ENCODE measurements at regions not wholly inside any gene's neighbourhood (a gene's known extent, or its start where the extent isn't known, plus 50 kb on each side); places are given as distances from the start of the nearest gene placed in this dataset.

GRCh38 chr3:193997228-193998122 is 138.5 kb upstream of the HES1 start:
- no peak overlapping the region for H3K4me3 ChIP-seq
- WGBS, 2 donors, result 33 to 60% methylated on average over 12 of the region's 12 CpGs
- H3K27me3 ChIP-seq, result no peaks in the 10 kb centered on the region
- intact Hi-C loops (cut with DNase I; ENCODE audit: low total_unique reads), result no loop called here
- H3K4me1 ChIP-seq, result peaks cover 22% of the 10 kb centered on the region
- H3K27ac ChIP-seq, result no peak overlapping the region
- H3K9me3 ChIP-seq, result no peaks in the 10 kb centered on the region
- TF ChIP-seq CTCF (IDR thresholded peaks at IDR 0.05) (no peak), POLR2A (IDR thresholded peaks at IDR 0.05) (no peak)
- peak; percentile 75 for DNase-seq
- no peaks in the 10 kb centered on the region for H3K36me3 ChIP-seq (ENCODE audit: low read depth, missing control alignments)

GRCh38 chr3:193998123-193998448 is 137.9 kb upstream of the HES1 start:
- Histone ChIP-seq H3K27ac (no peak overlapping the region), H3K9me3 (no peaks in the 10 kb centered on the region), H3K4me1 (peaks cover 26% of the 10 kb centered on the region), H3K4me3 (no peak overlapping the region), H3K27me3 (no peaks in the 10 kb centered on the region), H3K36me3 (ENCODE audit: low read depth, missing control alignments) (no peaks in the 10 kb centered on the region)
- no peak for DNase-seq
- no peak for TF ChIP-seq POLR2A (IDR thresholded peaks at IDR 0.05)
- TF ChIP-seq CTCF (IDR thresholded peaks at IDR 0.05), result no peak
- 33 to 53% methylated on average over 1 of the region's 1 CpG for WGBS, 2 donors
- intact Hi-C loops (cut with DNase I; ENCODE audit: low total_unique reads), result no loop called here

- DNase-seq, result no peak
- no peaks in the 10 kb centered on the region for H3K27me3 ChIP-seq
- H3K9me3 ChIP-seq, result no peaks in the 10 kb centered on the region
- intact Hi-C loops (cut with DNase I; ENCODE audit: low total_unique reads), result no loop called here
- TF ChIP-seq CTCF (IDR thresholded peaks at IDR 0.05) (no peak), POLR2A (IDR thresholded peaks at IDR 0.05) (no peak)
- H3K4me1 ChIP-seq, result peaks cover 30% of the 10 kb centered on the region
- H3K4me3 ChIP-seq, result no peak overlapping the region
- WGBS, 2 donors, result 93 to 94% methylated on average over 12 of the region's 12 CpGs
- no peaks in the 10 kb centered on the region for H3K36me3 ChIP-seq (ENCODE audit: low read depth, missing control alignments)
- no peak overlapping the region for H3K27ac ChIP-seq
Measured at GRCh38 chr3:193998628-193999195, 137.2 kb upstream of the HES1 start.

GRCh38 chr3:194000100-194000499 is 135.8 kb upstream of the HES1 start:
- Histone ChIP-seq H3K4me1 (peaks cover 38% of the 10 kb centered on the region), H3K4me3 (no peak overlapping the region), H3K27ac (no peak overlapping the region), H3K27me3 (no peaks in the 10 kb centered on the region), H3K9me3 (no peaks in the 10 kb centered on the region), H3K36me3 (ENCODE audit: low read depth, missing control alignments) (no peaks in the 10 kb centered on the region)
- 87 to 92% methylated on average over 4 of the region's 4 CpGs for WGBS, 2 donors
- intact Hi-C loops (cut with DNase I; ENCODE audit: low total_unique reads), result loop anchor here (10.0 kb wide), 2 partner anchors 215 to 275 kb away; no protein-coding TSS in a partner anchor
- no peak for DNase-seq
- no peak for TF ChIP-seq POLR2A (IDR thresholded peaks at IDR 0.05)
- no peak for TF ChIP-seq CTCF (IDR thresholded peaks at IDR 0.05)
